PFSK-1 (cell line): ENCODE measurements at regions not wholly inside any gene's neighbourhood (a gene's known extent, or its start where the extent isn't known, plus 50 kb on each side); places are given as distances from the start of the nearest gene placed in this dataset.

ENCODE experiments used
- POLR2AphosphoS5 ChIP-seq: IDR thresholded peaks from 2 replicates; pipeline ENCODE4 v1.6.1; 2012; ENCODE audit warnings: low read depth, mild to moderate bottlenecking, control low read depth, low read length, moderate library complexity
- SIN3A ChIP-seq: IDR thresholded peaks from 2 replicates; pipeline ENCODE4 v1.6.1; 2012; ENCODE audit warnings: mild to moderate bottlenecking, low read length, moderate library complexity, borderline replicate concordance; ENCODE audit not compliant: insufficient read depth
- TAF1 ChIP-seq: IDR thresholded peaks from 2 replicates; pipeline ENCODE4 v1.6.1; 2012; ENCODE audit warnings: low read length, control low read depth, borderline replicate concordance; ENCODE audit not compliant: insufficient read depth
- TF ChIP-seq, protein P1 (sequence below), 2 experiments: IDR thresholded peaks; 2 replicates each; pipeline versions ENCODE4 v1.6.1 to v1.8.0; 2011 to 2012; ENCODE audit warnings: low read depth in 2 of 2, low read length in 2 of 2, control low read depth in 1 of 2, inconsistent platforms in 1 of 2, mild to moderate bottlenecking in 1 of 2, moderate library complexity in 1 of 2; ENCODE audit not compliant: insufficient read depth in 1 of 2

DNA sequence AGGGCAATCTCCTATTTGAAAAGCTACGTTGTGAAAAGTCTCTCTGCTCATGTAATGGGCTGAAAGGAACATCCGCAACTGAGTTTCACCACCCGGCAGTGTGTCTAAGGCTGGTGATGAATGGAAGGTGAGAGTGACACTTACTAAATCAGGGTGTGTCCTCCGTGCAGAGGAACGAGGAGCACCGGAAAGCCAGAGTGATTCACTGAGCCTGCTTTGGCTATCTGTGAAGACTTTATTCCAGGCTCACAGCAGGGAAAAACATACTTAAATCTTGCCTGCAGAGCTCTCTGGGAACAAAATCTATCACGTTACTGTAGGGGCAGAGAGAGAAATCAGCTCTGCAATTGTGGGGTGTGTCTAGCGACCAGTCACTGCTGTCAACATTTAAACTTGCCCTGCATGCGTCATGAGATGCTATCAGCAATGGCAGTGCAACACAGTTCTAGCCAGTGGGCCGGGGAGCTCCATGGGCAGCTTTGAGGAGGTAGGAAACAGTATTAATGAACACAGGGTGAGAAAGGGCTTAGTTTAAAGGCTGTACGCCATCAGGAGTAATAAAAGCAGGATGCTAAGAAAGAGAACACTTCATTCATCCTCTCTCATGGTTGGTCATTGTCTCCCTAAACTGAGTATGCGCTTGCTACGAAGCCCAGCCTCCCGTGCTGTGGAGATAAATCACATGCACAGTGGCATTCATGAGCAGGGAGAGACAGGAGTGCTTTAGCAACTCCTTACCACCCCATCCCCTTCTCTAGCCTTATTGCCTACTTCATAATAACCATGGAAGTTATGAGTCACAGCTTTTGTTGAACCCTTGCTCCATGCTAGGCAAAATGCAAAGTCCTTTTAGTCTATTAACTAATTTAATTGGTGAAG lies 542.7 kb upstream of the ADAMTS9 start:
- TF ChIP-seq POLR2AphosphoS5 (no peak), TAF1 (no peak), SIN3A (no peak)
- TF ChIP-seq, protein P1, sequence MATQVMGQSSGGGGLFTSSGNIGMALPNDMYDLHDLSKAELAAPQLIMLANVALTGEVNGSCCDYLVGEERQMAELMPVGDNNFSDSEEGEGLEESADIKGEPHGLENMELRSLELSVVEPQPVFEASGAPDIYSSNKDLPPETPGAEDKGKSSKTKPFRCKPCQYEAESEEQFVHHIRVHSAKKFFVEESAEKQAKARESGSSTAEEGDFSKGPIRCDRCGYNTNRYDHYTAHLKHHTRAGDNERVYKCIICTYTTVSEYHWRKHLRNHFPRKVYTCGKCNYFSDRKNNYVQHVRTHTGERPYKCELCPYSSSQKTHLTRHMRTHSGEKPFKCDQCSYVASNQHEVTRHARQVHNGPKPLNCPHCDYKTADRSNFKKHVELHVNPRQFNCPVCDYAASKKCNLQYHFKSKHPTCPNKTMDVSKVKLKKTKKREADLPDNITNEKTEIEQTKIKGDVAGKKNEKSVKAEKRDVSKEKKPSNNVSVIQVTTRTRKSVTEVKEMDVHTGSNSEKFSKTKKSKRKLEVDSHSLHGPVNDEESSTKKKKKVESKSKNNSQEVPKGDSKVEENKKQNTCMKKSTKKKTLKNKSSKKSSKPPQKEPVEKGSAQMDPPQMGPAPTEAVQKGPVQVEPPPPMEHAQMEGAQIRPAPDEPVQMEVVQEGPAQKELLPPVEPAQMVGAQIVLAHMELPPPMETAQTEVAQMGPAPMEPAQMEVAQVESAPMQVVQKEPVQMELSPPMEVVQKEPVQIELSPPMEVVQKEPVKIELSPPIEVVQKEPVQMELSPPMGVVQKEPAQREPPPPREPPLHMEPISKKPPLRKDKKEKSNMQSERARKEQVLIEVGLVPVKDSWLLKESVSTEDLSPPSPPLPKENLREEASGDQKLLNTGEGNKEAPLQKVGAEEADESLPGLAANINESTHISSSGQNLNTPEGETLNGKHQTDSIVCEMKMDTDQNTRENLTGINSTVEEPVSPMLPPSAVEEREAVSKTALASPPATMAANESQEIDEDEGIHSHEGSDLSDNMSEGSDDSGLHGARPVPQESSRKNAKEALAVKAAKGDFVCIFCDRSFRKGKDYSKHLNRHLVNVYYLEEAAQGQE (IDR thresholded peaks at IDR 0.05; ENCODE audit: insufficient read depth in 1 of 2, low read depth in 2 of 2, low read length in 2 of 2) = no peak
